ENCODE measurements at regions not wholly inside any gene's neighbourhood (a gene's known extent, or its start where the extent isn't known, plus 50 kb on each side); places are given as distances from the start of the nearest gene placed in this dataset.
"Not testable (repeated sequence)": the region's sequence is repeated elsewhere in the genome, so short reads cannot be mapped to it uniquely, and the experiment has no call there.

DNA sequence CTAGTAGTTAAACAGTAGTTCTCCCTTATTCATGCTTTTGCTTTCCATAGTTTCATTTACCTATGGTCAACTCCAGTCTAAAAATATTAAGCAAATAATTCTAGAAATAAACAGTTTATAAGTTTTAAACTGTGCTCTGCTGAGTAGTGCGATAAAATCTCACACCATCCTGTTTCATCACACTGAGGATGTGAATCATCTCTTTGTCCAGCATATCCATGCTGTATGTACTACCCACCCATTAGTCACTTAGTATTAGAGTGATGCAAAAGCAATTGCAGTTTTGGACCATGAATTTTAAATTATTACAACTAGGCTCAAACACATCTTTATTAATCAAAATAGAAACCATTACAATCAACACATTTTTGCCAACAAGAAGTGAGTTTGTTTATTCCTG lies 187.4 kb downstream of the TEX13C start:
- DNase-seq = no peak

DNA sequence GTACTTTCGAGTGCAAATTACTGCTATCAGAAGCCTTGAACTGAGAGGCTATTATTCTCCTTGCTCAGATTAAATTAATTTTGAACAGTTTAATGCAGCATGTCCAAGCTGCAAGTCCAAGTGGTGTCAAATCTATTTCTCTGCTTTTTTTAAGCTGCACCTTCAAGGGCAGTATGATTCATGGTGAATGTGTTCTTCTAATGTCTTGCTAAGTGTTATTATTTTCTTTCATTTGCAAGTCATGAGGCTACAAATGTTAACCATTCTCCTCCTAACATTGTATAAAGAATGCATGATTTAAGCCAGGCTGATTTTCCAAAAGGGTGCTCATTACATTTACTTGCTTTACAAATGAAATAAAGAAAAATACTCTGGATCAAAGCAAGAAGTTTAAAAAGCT lies 200.4 kb downstream of the TEX13C start:
- DNase-seq = no peak

DNA sequence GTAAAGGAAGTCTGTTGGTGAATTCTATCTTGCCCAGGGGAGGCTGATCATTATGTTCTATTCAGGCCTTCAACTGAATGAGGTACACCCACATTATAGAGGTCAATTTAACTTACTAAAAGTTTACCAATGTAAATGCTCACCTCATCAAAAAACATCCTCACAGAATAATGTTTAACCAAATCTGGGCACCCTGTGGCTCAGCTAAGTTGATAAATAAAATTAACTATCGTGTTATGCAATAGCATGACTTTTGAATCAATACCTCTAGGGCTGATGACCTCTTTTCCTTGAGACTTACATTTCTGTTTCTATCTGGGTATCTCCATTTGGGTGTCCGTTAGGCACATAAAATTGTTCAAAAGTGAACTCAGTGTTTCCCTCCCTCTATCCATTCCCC lies 203.1 kb downstream of the TEX13C start:
- no peak for DNase-seq

DNA sequence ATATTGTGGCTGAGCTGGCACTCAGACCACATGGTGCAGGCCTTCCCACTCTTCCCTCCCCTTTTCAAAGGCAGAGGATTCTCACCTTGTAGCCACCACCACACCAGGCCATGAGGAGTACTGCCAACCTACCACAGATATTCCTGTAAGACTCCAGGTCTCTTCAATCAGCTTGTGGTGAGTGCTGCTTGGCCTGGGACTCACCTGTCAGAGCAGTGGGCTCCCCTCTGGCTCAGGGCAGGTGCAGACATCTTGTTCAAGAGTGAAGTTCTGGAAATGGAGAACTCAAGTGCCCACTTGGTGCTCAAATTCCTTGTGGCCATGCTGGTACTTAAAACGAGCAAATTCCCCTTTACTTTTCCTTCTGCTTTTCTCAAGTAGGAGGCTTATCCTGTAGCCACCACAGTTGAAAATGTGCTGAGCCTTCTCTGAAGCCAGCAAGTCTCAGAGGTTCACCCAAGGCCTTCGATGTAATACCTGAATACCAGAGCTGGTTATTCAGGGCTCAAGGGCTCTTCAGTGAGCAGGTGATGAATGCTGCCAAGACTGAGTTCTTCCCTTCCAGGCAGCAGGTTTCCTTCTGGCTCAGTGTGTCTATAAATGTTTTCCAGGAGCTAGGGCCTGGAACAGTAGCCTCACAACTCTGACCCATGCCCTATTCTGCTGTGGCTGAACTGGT lies 212.9 kb downstream of the TEX13C start:
- no peak for DNase-seq

DNA sequence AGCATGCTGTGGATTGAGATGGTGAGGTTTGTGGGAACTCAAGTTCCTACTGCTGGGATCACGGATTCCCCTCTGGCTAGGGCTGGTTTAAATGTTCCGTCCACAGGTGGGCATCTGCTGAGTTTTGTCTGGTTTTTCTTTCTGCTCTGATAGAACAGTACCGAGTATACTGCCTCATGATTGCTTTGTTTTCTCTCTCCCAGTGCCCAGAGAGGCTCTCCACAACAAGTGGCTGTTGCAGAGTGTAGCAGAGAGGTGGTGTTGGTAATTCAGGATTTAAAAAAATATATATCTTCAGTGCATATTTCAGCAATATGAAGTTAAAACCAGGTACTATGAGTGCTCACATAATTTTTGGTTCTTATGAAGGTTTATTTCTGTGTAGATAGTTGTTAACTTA lies 213.7 kb downstream of the TEX13C start:
- DNase-seq = no peak

DNA sequence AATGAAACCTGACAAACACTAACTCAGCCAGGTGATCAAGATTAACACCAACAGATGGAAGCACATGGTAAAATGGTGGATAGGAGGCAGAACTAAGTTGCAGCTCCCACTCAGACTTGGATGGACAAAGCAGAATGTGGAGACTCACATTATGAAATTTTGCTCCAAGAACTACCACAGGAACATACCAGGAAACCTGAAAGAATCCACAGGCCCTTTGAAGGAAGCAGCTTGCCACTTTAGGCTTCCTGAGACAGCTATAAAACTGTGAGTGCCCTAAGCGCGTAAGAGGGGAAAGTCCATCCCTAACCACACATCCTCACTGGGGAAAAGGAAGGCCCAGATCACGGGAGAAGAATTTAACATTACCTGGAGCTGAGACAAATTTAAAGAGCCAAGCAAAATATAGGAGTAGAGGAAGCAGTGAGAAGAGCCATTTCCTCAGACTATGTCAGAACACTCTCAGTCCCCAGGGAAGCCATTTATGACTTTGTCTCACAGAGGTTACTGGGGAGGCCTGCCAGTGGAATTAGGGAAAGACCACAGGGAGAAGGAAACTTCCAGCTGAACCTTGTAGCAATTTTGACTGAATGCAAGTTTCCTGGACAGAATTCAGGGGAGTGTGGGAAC lies 224.5 kb downstream of the TEX13C start:
- no peak for DNase-seq

DNA sequence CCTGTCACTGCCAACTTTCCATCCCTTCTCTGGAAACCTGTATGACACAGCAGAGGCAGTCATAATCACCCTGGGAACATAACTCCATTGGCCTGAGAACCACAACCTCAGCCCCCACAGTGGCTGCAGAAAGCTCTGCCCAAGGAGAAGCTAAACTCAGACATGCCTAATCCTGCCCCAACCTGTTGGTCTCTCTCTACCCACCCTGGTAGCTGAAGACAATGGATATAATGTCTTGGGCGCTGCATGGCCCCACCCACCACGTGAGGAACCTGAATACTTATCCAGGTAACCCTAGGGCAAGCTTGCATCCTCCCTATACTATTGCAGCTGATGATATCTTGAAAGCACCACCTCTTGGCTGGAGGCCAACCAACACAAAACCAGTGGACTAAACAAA lies 225.2 kb downstream of the TEX13C start:
- no peak for DNase-seq

DNA sequence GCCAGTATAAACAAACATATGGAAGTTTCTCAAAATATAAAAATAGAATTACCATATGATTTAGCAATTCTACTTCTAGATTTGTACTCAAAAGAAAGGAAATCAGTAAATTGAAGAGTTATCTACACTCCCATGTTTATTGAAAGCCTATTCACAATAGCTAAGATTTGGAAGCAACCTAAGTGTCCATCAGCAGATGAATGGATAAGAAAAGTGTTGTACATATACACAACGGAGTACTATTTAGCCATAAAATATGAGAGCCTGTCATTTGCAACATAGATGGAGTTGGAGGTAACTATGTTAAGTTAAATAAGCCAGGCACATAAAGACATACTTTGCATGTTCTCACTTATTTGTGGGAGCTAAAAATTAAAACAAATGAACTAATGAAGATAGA lies 257.8 kb downstream of the TEX13C start:
- no peak for DNase-seq

DNA sequence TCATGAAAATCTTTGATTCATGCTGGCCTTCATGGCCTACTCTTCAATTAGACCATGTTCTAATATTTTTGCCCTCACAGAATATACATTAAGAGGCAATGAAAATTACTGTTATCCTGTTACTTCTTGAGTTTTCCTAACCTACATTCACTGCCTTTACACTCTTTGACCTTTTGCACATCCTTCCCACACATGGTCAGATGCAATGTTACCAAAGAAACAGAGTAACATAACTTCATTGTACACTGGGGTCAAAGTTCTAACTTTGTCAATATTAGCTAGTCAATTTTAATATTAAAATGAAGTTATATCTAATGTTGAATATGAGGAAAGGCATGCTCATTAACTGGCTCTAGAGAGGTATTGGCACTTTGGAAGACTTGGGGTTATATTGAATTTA lies 284.8 kb downstream of the TEX13C start:
- DNase-seq = no peak

DNA sequence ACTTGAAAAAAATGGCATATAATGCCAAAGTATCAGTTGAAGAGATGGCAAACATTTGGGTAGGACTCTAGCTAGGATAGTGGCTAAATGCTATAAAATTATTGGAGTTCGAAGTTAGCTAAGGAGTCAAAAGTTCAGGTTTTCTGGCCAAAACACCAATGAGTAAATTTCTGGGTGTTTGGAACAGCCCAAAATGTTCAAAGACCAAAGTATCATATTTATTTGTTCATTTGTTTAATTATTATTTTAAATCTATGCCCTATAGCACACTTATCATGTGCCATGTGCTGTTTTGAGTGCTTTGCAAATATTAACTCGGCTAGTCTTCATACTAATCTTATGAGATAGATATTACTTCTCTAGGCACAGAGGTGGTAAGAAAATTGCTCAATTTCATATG lies 285.5 kb downstream of the TEX13C start:
- no peak for DNase-seq

DNA sequence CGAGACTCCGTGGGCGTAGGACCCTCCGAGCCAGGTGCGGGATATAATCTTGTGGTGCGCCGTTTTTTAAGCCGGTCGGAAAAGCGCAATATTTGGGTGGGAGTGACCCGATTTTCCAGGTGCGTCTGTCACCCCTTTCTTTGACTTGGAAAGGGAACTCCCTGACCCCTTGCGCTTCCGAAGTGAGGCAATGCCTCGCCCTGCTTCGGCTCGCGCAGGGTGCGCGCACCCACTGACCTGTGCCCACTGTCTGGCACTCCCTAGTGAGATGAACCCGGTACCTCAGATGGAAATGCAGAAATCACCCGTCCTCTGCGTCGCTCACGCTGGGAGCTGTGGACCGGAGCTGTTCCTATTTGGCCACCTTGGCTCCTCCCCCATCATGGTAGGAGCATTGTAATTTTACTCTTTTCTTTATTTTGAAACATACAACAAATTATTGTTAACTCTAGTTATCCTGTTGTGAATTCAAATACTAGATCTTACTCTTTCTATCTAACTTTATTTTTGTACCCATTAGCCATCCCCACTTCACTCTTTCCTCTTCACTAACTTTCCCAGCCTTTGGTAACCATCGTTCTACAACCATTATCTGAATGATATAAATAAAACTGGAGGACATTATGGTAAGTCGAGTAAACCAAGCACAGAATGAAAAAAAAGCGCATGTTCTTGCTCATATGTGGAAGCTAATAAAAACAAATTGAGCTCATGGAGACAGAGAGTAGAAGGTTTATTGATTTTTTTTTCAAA lies 295.1 kb downstream of the TEX13C start:
- DNase-seq = not testable (repeated sequence)

DNA sequence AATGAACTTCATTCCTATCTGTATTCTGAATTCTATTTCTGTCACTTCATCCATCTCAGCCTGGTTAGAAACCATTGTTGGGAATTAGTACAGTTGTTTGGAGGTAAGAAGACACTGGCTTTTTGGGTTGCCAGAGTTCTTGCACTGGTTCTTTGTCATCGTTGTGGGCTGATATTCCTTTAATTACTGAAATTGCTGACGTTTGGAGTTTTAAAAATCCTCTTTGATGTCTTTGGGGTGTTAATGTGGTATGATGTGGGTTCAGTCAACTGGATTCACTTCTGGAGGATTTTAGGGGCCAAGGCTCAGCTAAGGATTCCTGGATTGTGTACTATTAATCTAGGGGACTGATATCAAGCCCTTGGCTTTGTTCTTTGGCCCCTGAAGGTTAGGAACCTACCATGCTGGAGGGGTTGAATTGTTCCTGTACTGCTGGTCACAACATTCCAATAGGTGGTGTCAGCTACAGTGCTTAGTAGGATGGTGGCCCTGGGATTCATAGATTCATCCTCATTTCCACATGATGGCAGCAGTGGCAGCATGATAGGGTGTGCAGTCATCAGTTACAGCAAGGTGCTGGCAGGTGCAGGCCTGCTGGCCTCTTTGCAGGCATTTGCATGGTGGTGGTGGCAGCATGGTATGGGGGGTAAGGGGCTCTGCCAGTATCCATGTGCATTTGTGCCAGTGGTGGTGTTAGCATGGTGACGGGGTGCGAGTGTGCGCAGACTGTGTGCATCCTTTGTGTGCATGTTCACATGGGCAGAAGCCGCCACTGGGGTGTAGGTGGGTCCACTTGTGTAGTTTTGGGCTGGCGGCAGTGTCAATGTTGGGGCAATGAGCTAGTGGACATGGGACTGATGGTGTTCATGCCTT lies 301.3 kb downstream of the TEX13C start:
- DNase-seq = no peak

DNA sequence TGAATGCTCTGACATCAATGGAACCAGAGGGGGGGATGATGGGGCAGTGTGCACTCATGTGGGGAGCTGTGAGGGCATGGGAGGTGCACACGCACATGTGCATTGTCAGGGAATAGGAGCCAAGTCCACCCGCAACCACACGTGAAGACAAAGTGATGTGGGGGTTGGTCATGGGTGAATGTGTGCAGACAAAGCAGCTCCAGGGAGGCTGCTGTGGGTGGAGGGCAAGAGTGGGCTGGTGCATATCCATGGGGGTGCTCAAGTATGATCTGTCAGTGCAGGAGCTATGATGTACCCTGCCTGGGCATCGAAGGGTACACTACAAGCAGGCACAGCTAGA lies 301.9 kb downstream of the TEX13C start:
- DNase-seq = no peak

DNA sequence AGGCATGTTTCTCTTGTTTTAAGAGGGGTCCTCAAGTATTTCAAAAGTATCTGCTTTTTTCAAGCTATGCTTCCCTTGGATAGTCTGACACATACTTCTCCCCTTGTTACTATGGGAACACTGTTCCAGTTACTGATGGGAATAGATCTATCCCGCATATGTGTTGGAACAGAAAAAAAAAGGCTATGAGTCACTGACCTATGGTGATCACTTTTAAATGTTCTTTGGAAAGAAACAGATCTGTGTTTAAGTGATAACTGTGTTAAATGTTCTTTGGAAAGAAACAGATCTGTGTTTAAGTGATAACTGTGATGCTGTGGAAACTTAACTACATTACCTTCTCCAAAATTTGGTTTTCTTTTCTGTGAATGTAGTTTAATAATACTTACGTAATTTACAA lies 303.2 kb downstream of the TEX13C start:
- DNase-seq = no peak

DNA sequence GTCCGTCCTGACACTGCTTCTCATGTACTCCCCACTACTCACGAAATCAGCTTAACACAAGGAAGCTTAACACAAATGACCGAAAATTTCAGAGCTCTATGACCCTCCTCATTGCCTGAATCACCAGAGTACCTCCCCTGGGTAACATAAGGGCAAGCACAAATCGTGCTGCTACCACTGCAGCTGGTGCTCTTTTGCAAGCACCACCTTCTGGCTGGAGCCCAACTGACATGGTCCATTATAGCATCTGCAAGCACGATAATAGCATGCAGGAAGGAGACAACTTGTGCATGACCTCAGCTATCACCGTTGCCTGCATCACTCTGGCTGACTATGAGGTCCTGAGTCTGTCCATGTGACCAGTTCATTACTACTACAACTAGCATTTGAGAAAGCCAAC lies 308.0 kb downstream of the TEX13C start:
- no peak for DNase-seq

DNA sequence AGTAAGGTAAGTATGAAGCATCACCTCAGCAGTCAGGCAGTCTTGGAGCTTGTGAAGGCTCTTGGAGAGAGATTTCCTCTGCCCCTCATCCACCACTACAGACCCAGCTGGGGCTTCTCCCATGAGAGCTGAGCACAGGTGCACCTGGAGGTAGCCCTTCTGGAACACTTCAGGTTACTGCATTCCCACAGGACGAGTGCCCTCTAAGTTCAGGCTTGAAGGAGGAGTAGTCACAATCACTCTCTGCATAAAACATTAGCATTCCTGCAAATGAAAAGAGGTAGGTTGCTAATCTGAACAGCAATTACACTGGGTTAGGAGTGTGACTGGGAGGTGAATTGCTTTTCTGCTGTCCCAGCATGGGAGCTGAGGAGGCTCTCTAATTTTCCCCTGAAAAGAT lies 308.8 kb downstream of the TEX13C start:
- no peak for DNase-seq

DNA sequence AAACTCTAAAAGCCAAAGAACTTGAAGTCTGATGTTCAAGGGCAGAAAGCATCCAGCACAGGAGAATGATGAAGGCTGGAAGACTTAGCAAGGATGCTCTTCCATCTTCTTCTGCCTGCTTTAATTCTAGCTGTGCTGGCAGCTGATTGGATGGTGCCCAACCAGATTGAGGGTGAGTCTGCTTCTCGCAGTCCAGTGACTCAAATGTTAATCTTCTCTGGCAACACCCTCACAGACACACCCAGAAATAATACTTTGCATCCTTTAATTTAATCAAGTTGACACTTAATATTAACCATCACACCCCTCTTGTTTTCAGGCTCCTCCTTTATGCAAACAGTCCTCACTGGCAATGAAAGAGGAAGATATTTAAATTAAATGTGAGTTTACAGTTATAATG lies 321.7 kb downstream of the TEX13C start:
- no peak for DNase-seq

DNA sequence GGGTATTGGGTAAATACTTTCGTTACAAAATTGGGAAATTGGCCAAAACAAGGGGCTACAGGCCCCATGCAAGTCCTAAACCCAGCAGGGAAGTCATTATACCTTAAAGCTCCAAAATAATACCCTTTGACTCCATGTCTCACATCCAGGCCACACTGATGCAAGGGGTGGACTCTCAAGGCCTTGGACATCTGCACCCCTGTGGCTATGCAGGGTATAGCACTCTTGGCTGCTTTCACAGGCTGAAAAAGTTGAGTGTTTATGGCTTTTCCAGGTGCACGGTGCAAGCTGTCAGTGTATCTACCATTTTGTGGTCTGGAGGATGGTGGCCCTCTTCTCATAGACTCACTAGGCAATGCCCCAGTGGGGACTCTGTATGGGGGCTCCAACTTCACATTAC lies 326.5 kb downstream of the TEX13C start:
- DNase-seq = peak in 1 of 2 experiments; percentile 1

DNA sequence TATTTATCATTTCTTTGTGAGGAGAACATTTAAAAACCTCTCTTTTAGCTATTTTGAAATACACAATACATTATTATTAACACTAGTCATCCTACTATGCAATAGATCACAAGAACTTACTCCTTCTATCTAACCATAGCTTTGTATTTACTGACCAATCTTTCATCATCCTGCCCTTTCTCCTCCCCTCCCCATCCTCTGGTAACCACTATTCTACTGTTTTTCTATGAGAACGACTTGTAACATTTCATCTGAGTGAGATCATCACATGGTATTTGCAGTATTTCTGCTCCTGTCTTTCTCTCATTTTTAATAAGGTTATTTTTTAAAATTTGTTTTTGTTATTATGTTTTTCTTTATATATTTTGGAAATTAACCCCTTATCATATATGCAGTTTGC lies 331.8 kb downstream of the TEX13C start:
- DNase-seq = no peak

DNA sequence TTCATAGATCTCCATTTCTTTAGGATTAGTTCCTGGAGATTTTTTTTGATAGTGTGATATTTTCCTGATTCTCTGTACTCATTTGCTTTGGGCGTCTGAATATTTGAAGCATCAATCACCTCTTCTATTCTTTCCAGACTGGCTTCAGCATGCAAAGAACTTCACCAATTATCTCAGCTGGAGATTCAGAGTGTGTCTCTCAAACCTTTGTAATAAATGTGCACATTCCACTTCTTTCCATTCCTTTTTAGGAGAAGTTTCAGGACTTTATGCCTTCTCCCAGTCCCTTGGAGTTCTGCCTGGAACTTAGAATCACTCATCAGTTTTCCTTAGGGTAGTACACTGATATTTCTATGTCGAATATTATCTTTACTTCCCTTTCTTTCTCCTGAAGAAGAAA lies 334.8 kb downstream of the TEX13C start:
- DNase-seq = no peak

DNA sequence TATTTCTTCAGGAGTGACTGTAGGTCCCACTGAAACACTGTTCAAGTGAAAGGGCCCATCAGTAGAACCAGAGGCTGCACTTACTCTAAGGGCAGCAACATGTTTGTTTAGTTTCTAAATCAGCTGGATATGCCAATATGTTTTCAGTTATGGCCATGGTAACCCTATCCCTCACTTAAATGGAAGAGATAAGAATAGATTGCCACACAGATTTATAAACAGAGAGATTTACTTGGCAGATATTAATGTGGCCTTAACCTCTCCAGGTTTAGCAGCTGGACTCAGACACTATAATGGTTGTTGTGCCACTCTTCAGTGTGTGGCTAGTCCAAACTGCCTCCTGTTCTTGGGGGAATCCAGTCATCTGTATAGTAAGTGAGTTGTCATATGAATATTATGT lies 354.1 kb downstream of the TEX13C start:
- DNase-seq = no peak

DNA sequence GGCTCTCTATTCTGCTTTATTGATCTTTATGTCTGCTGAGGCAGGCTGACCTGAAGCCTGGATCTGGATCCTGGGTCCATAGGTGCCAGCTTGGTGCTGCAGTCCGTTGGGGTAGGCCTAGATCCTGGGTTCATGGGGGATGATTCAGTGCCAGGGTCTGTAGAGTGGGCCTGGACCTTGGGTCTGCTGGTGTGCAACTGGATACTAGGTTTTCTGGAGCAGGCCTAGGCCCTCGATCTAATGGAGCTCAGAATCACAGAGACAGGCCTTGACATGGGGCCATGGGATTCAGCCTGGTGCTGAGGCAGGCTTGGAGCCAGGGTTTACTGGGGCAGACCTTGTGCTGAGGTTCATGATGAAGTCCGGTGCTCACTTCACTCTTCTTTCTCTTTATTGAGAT lies 358.6 kb downstream of the TEX13C start:
- DNase-seq = no peak

DNA sequence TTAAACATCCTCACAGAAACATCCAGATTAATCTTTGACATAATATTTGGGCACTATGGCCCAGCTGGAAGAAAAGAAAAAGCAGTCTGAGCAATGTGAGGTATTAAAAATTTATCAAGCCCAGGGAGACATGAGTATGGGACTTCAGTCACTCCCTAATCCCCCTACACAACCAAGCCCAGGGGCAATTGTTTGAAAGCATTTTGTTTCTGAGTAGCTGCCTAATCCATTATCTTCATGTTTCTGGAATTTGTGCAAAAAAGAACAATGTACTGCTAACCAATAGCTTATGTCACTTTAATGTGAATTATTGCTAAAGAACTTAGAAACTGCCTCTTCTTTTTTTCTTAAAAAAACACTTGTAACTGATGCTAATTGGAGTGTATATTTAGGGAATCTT lies 360.7 kb downstream of the TEX13C start:
- no peak for DNase-seq

DNA sequence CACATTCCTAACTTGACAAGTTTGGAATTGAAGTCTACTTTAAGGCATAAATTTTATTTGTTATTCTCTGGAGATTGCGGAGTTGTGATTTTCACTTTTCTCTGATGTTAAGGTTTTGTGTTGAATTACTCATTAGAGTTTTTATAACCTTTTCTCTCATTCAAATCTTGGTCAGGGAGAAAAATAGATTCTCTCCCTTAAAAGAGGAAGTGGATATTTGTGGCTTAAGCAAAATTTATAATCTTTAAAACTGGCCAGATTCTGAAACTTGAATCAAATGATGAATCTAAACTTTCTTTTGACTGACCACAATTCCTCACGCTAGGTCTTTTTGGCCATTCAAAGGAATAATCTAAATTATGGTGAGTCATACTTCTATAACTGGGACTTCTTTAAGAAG lies 361.4 kb downstream of the TEX13C start:
- no peak for DNase-seq
